SHP77 (cell line): ENCODE measurements at regions not wholly inside any gene's neighbourhood (a gene's known extent, or its start where the extent isn't known, plus 50 kb on each side); places are given as distances from the start of the nearest gene placed in this dataset.

Experiments
- DNase-seq, 2 experiments: peaks; one replicate each; lab custom pipeline; 2025; lab: John Stamatoyannopoulos, UW

DNA sequence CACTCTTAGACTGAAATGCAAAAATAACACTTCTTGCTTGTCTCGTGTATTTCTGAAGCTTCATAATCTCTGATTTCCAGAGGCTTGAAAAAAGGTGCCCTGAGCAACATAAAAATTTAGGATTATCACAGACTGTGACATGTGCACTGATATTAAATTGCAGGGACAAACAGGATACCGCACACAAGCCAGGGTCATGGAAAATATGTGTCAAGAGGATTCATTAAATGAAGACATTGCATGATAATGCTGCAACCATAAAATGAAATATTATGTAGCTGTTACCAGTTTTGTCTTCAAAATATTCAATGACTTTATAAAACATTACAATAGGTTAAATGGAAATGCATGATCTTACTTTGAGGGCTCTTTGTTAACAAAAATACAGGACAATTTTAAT lies 328.0 kb downstream of the KCTD8 start:
- DNase-seq = no peak

DNA sequence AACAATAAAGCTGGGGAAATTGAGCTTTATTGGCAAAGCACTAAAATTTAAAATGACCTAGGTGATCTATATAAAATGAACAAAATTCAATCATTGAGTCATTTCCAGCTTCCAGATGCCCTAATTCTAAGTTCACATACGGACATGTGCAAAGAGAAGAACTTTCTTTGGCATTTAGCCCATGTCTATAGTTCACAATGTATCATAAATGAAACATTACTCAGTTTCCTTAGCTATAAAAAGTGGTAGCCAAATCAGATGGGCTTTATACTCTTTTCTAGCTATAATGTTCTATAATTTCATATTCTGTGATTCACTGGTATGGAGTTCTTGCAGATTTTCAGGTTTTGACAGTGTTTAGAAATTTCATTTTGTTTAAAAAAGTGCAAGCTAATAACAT lies 327.4 kb downstream of the KCTD8 start:
- DNase-seq = no peak
